Esophagus squamous epithelium (tissue), 4 donors: ENCODE measurements at regions not wholly inside any gene's neighbourhood (a gene's known extent, or its start where the extent isn't known, plus 50 kb on each side); places are given as distances from the start of the nearest gene placed in this dataset.

Experiments
- CTCF ChIP-seq, 6 experiments: fragments of 450-650 bp in 4 of 6; fragments of 200-600 bp in 2 of 6; sonication (generic) in 2 of 6; IDR thresholded peaks; one replicate each; pipeline ENCODE4 v1.5.1; 2016 to 2019; ENCODE audit warnings: antibody characterized with exemption in 6 of 6, mild to moderate bottlenecking in 4 of 6, moderate library complexity in 4 of 6
- POLR2A ChIP-seq, 4 donors: fragments of 450-650 bp; IDR thresholded peaks; one replicate each; pipeline ENCODE4 v1.6.1; 2017; ENCODE audit warnings: antibody characterized with exemption in 4 of 4, mild to moderate bottlenecking in 4 of 4, moderate library complexity in 3 of 4

- TF ChIP-seq POLR2A (IDR thresholded peaks at IDR 0.05) (no peak), CTCF (IDR thresholded peaks at IDR 0.05) (no peak)
Measured at GRCh38 chr12:115303723-115304309, 619.8 kb upstream of the TBX3 start.
